ENCODE measurements at regions not wholly inside any gene's neighbourhood (a gene's known extent, or its start where the extent isn't known, plus 50 kb on each side); places are given as distances from the start of the nearest gene placed in this dataset.

- peak; percentile 78 for DNase-seq (ENCODE audit: low spot score)
Measured at GRCh38 chr13:105616333-105617075, 919.0 kb downstream of the EFNB2 start.

- peak; percentile 15 for DNase-seq (ENCODE audit: low spot score)
Measured at GRCh38 chr13:105612541-105612940, 922.9 kb downstream of the EFNB2 start.

GRCh38 chr13:105611424-105611823, 924.0 kb downstream of the EFNB2 start:
- DNase-seq (ENCODE audit: low spot score), result peak; percentile 84

GRCh38 chr13:105608104-105608503, 927.4 kb downstream of the EFNB2 start:
- peak; percentile 61 for DNase-seq (ENCODE audit: low spot score)

GRCh38 chr13:105607426-105607825, 928.0 kb downstream of the EFNB2 start:
- peak; percentile 91 for DNase-seq (ENCODE audit: low spot score)

GRCh38 chr13:105607016-105607415, 928.4 kb downstream of the EFNB2 start:
- DNase-seq (ENCODE audit: low spot score), result peak; percentile 80

- peak; percentile 94 for DNase-seq (ENCODE audit: low spot score)
Measured at GRCh38 chr13:105602956-105603670, 932.3 kb downstream of the EFNB2 start.

- no peak for DNase-seq (ENCODE audit: low spot score)
Measured at GRCh38 chr13:105599477-105600037, 935.9 kb downstream of the EFNB2 start.

- DNase-seq (ENCODE audit: low spot score), result peak; percentile 93
Measured at GRCh38 chr13:105598529-105598928, 936.9 kb downstream of the EFNB2 start.

GRCh38 chr13:105597573-105597972, 937.9 kb downstream of the EFNB2 start:
- no peak for DNase-seq (ENCODE audit: low spot score)

- no peak for DNase-seq (ENCODE audit: low spot score)
Measured at GRCh38 chr13:105595471-105595870, 940.0 kb downstream of the EFNB2 start.

GRCh38 chr13:105591277-105591676, 944.2 kb downstream of the EFNB2 start:
- peak; percentile 40 for DNase-seq (ENCODE audit: low spot score)

- peak; percentile 54 for DNase-seq (ENCODE audit: low spot score)
Measured at GRCh38 chr13:105587786-105588185, 947.7 kb downstream of the EFNB2 start.

- peak; percentile 57 for DNase-seq (ENCODE audit: low spot score)
Measured at GRCh38 chr13:105579821-105580710, 955.4 kb downstream of the EFNB2 start.

GRCh38 chr13:105573136-105573535, 962.3 kb downstream of the EFNB2 start:
- peak; percentile 63 for DNase-seq (ENCODE audit: low spot score)

GRCh38 chr13:105572401-105572800, 963.1 kb downstream of the EFNB2 start:
- no peak for DNase-seq (ENCODE audit: low spot score)

GRCh38 chr13:105569816-105570215, 965.6 kb downstream of the EFNB2 start:
- DNase-seq (ENCODE audit: low spot score), result no peak

- DNase-seq (ENCODE audit: low spot score), result no peak
Measured at GRCh38 chr13:105567951-105568525, 967.4 kb downstream of the EFNB2 start.

- no peak for DNase-seq (ENCODE audit: low spot score)
Measured at GRCh38 chr13:105565136-105565727, 970.2 kb downstream of the EFNB2 start.

- DNase-seq (ENCODE audit: low spot score), result no peak
Measured at GRCh38 chr13:105552078-105552477, 983.4 kb downstream of the EFNB2 start.

- DNase-seq (ENCODE audit: low spot score), result peak; percentile 94
Measured at GRCh38 chr13:105547851-105548250, 987.6 kb downstream of the EFNB2 start.
